CD14-positive monocyte (primary cell): ENCODE measurements at regions not wholly inside any gene's neighbourhood (a gene's known extent, or its start where the extent isn't known, plus 50 kb on each side); places are given as distances from the start of the nearest gene placed in this dataset.

Source experiments
- DNase-seq, 3 donors: peaks; one replicate each; pipeline ENCODE4 v3.0.0-alpha.2; 2011 to 2022
- H2AFZ ChIP-seq: 2 replicates; pipeline ENCODE4 v1.6.0; 2012; ENCODE audit warnings: mild to moderate bottlenecking, low read depth, low read length, inconsistent platforms; ENCODE audit not compliant: insufficient read depth, poor library complexity, severe bottlenecking
- H3K27ac ChIP-seq, 2 donors: 1 replicate in 1 of 2; 2 replicates in 1 of 2; pipeline ENCODE4 v1.5.1; 2012 to 2013; ENCODE audit warnings: low read length in 2 of 2, control low read depth in 1 of 2, inconsistent platforms in 1 of 2, low read depth in 1 of 2, mild to moderate bottlenecking in 1 of 2
- H3K27me3 ChIP-seq, 2 donors: one replicate each; pipeline versions ENCODE4 v1.6.0 to v1.6.1; 2011 to 2013; ENCODE audit warnings: low read length in 2 of 2; ENCODE audit not compliant: control insufficient read depth in 2 of 2, insufficient read depth in 2 of 2
- H3K36me3 ChIP-seq, 2 donors: replicated peaks in 1 of 2; 1 replicate in 1 of 2; 2 replicates in 1 of 2; pipeline versions ENCODE4 v1.5.1 to v1.6.1; 2012 to 2013; ENCODE audit warnings: low read length in 2 of 2, control low read depth in 1 of 2, inconsistent platforms in 1 of 2, mild to moderate bottlenecking in 1 of 2; ENCODE audit not compliant: insufficient read depth in 2 of 2, control insufficient read depth in 1 of 2
- H3K4me1 ChIP-seq, 2 donors: 1 replicate in 1 of 2; 2 replicates in 1 of 2; pipeline versions ENCODE4 v1.5.1 to v1.6.1; 2012 to 2013; ENCODE audit warnings: low read length in 2 of 2, control low read depth in 1 of 2, inconsistent platforms in 1 of 2, mild to moderate bottlenecking in 1 of 2, moderate library complexity in 1 of 2; ENCODE audit not compliant: insufficient read depth in 2 of 2, control insufficient read depth in 1 of 2
- H3K4me2 ChIP-seq: replicated peaks from 2 replicates; pipeline ENCODE3; 2012; ENCODE audit warnings: low read length, moderate library complexity, mild to moderate bottlenecking; ENCODE audit not compliant: poor library complexity, severe bottlenecking; ENCODE audit errors: extremely low read depth
- H3K4me3 ChIP-seq, 3 experiments: fragments of 200-600 bp in 1 of 3; sonication (generic) in 1 of 3; replicated peaks in 1 of 3; 1 replicate in 2 of 3; 2 replicates in 1 of 3; pipeline ENCODE4 v1.5.1; 2011 to 2013; ENCODE audit warnings: low read length in 3 of 3, mild to moderate bottlenecking in 3 of 3, control low read depth in 2 of 3, low read depth in 2 of 3, inconsistent platforms in 1 of 3, moderate library complexity in 1 of 3
- H3K79me2 ChIP-seq: 2 replicates; pipeline ENCODE4 v1.6.0; 2012; ENCODE audit warnings: mild to moderate bottlenecking, control low read depth, inconsistent platforms, low read length, moderate library complexity; ENCODE audit not compliant: insufficient read depth
- H3K9ac ChIP-seq: 2 replicates; pipeline ENCODE4 v1.6.0; 2017; ENCODE audit warnings: low read length, mild to moderate bottlenecking; ENCODE audit not compliant: insufficient read depth, poor library complexity, severe bottlenecking
- H3K9me3 ChIP-seq, 2 donors: replicated peaks in 1 of 2; 1 replicate in 1 of 2; 2 replicates in 1 of 2; pipeline versions ENCODE4 v1.5.1 to v1.6.1; 2012 to 2013; ENCODE audit warnings: low read length in 2 of 2, control low read depth in 1 of 2; ENCODE audit not compliant: control insufficient read depth in 1 of 2, insufficient read depth in 1 of 2
- H4K20me1 ChIP-seq: 2 replicates; pipeline ENCODE4 v1.6.0; 2012; ENCODE audit warnings: mild to moderate bottlenecking, low read length, control low read depth, moderate library complexity; ENCODE audit not compliant: insufficient read depth
- H3K27ac Mint-ChIP-seq, 7 donors: one replicate each; pipeline ENCODE4 v1.8.0; 2020; ENCODE audit warnings: mild to moderate bottlenecking in 7 of 7, mixed read lengths in 7 of 7, moderate library complexity in 6 of 7, inconsistent platforms in 2 of 7
- H3K27me3 Mint-ChIP-seq, 3 donors: one replicate each; pipeline ENCODE4 v1.8.0; 2021 to 2022; ENCODE audit warnings: low read depth in 3 of 3, mild to moderate bottlenecking in 3 of 3, mixed read lengths in 3 of 3, moderate library complexity in 3 of 3, inconsistent platforms in 1 of 3
- H3K36me3 Mint-ChIP-seq, 2 donors: one replicate each; pipeline ENCODE4 v1.8.0; 2020; ENCODE audit warnings: mixed read lengths in 2 of 2, inconsistent platforms in 1 of 2, mild to moderate bottlenecking in 1 of 2
- H3K4me1 Mint-ChIP-seq: one replicate; pipeline ENCODE4 v1.8.0; 2020; ENCODE audit warnings: mild to moderate bottlenecking, mixed read lengths
- H3K4me3 Mint-ChIP-seq, 2 donors: one replicate each; pipeline ENCODE4 v1.8.0; 2020; ENCODE audit warnings: mild to moderate bottlenecking in 2 of 2, mixed read lengths in 2 of 2, moderate library complexity in 1 of 2
- H3K9me3 Mint-ChIP-seq, 7 donors: one replicate each; pipeline ENCODE4 v1.8.0; 2020 to 2022; ENCODE audit warnings: mixed read lengths in 7 of 7, mild to moderate bottlenecking in 6 of 7, moderate library complexity in 6 of 7, inconsistent platforms in 2 of 7
- CTCF ChIP-seq: fragments of 200-600 bp; IDR thresholded peaks from one replicate; pipeline ENCODE4 v1.8.0; 2022; ENCODE audit warnings: antibody characterized with exemption, mild to moderate bottlenecking
- WGBS: methylation state at CpG from one replicate; pipeline ENCODE4 v1.1.5; 2013; ENCODE audit warnings: missing lambda C conversion rate; ENCODE audit not compliant: insufficient coverage; 5-methylcytosine and 5-hydroxymethylcytosine counted together
- intact Hi-C, 2 donors: fragments of 100-400 bp; cut with micrococcal nuclease; formaldehyde crosslinking; loops; one replicate each; pipeline versions ENCODE4 v1.15.0 to v1.15.1; 2023

DNA sequence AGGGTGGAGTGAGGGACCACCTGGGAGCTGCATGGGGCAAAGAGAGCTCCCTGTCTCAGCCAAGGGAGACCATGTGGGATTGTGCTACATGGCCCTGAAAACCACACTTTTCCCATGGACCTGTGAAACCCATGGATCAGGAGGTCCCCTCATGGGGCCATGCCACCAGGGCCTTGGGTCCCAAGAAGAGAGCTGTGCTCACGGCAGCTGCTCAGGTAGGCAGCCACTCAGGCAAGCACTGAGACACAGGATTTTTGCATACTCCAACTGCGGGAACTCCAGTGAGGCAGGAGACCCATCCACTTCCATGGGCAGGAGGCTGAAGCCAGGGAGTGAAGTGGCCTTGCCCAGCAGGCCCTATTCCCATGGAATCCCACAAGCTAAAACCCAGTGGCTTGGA is 190.0 kb downstream of the KCNA4 start:
- Mint-ChIP-seq H3K27ac (no peak overlapping the region), H3K4me1 (no peaks in the 10 kb centered on the region), H3K36me3 (no peaks in the 10 kb centered on the region), H3K4me3 (no peak overlapping the region), H3K9me3 (peaks cover 3 to 15% (median 8%) of the 10 kb centered on the region in 7 donors), H3K27me3 (peaks cover 0 to 2% (median 0%) of the 10 kb centered on the region in 3 donors)
- Histone ChIP-seq H4K20me1 (no peaks in the 10 kb centered on the region), H2AFZ (no peak overlapping the region), H3K9me3 (peaks cover 6 to 16% of the 10 kb centered on the region in 2 donors), H3K4me1 (no peaks in the 10 kb centered on the region), H3K27me3 (no peaks in the 10 kb centered on the region), H3K9ac (no peak overlapping the region), H3K36me3 (no peaks in the 10 kb centered on the region), H3K4me2 (no peak overlapping the region), H3K79me2 (no peaks in the 10 kb centered on the region), H3K4me3 (no peak overlapping the region), H3K27ac (no peak overlapping the region)
- WGBS, result 85% methylated on average over 2 of the region's 2 CpGs
- intact Hi-C loops, result no loop called here
- DNase-seq, result no peak
- TF ChIP-seq CTCF, result no peak

DNA sequence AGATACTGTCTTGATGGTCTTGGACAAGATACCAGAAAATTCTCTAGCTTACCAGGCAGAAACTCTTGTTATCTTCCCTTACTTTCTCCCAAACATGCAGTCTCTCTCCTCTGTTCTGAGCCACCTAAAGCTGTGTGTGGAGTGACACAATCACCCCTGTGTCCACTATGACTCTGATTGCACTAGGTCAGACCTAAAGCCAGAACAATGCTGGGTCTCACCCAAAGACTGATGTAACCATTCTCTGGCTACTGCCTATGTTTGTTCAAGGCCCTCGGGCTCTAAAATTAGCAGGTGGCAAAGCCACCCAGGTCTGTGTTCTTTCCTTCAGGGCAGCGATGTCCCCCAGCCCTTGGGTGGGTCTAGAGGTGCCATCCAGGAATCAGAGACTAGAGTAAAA is 200.5 kb downstream of the KCNA4 start:
- no peak for DNase-seq
- Mint-ChIP-seq H3K36me3 (no peaks in the 10 kb centered on the region), H3K4me1 (no peaks in the 10 kb centered on the region), H3K27ac (no peak overlapping the region), H3K27me3 (no peaks in the 10 kb centered on the region), H3K9me3 (peaks cover 2 to 19% (median 6%) of the 10 kb centered on the region in 7 donors), H3K4me3 (no peak overlapping the region)
- Histone ChIP-seq H3K4me1 (no peaks in the 10 kb centered on the region), H3K9ac (no peak overlapping the region), H2AFZ (no peak overlapping the region), H3K4me2 (no peak overlapping the region), H3K27me3 (no peaks in the 10 kb centered on the region), H3K4me3 (no peak overlapping the region), H3K36me3 (no peaks in the 10 kb centered on the region), H3K79me2 (no peaks in the 10 kb centered on the region), H4K20me1 (no peaks in the 10 kb centered on the region), H3K27ac (no peak overlapping the region), H3K9me3 (peaks cover 16 to 23% of the 10 kb centered on the region in 2 donors)
- no peak for TF ChIP-seq CTCF
- intact Hi-C loops, result no loop called here
- WGBS, result 94% methylated on average over 2 of the region's 2 CpGs
